ENCODE measurements at regions not wholly inside any gene's neighbourhood (a gene's known extent, or its start where the extent isn't known, plus 50 kb on each side); places are given as distances from the start of the nearest gene placed in this dataset.
"Not testable (repeated sequence)": the region's sequence is repeated elsewhere in the genome, so short reads cannot be mapped to it uniquely, and the experiment has no call there.

DNA sequence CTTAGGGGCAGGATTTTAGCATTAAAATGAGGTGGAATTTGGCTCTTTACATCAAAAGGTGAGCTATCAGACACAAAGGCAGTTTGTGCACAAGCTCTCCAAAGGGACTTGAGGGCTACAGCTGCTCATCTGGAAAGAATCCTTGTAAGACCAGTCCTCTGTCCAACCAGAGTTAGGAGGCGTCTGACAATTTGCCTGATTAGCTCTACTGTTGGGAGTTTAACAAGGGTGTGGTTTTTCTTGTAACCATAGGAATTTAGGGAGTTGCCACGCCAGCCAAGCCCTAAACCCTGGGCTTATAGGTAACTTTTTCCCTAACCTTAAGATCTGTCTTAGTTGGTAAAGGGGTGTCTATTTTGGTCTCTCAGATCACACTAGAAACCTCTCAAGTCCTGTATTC, 55.0 kb upstream of the PLGLB2 start:
- H3K27me3 ChIP-seq (replicated peaks); in situ Hi-C loops (cut with HindIII; ENCODE audit: low pct_ligation_motif_present, low sequenced_read_pairs); H3K36me3 ChIP-seq (replicated peaks); H3K4me3 ChIP-seq (ENCODE audit: low read depth, low read length); H3K27ac ChIP-seq; DNase-seq: not testable (repeated sequence)

DNA sequence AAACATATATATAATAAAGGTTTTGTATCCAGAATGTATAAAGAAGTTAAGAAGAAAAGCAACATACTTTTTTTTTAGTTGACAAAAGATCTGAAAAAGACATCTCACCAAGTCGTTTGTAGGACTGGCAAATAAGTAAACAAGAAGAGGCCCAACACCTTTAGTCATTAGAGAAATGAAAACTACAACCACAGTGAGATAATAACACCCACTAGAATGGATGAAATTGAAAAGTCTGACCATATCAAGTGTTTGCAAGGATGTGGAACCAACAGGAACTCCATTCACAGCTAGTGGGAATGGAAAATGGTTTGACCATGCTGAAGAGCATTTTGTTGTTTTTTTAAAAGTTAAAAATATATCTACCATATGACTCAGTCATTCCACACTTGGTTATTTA, 54.0 kb upstream of the PLGLB2 start:
- DNase-seq; H3K4me3 ChIP-seq (ENCODE audit: low read depth, low read length); H3K36me3 ChIP-seq (replicated peaks); in situ Hi-C loops (cut with HindIII; ENCODE audit: low pct_ligation_motif_present, low sequenced_read_pairs); H3K27ac ChIP-seq; H3K27me3 ChIP-seq (replicated peaks): not testable (repeated sequence)

DNA sequence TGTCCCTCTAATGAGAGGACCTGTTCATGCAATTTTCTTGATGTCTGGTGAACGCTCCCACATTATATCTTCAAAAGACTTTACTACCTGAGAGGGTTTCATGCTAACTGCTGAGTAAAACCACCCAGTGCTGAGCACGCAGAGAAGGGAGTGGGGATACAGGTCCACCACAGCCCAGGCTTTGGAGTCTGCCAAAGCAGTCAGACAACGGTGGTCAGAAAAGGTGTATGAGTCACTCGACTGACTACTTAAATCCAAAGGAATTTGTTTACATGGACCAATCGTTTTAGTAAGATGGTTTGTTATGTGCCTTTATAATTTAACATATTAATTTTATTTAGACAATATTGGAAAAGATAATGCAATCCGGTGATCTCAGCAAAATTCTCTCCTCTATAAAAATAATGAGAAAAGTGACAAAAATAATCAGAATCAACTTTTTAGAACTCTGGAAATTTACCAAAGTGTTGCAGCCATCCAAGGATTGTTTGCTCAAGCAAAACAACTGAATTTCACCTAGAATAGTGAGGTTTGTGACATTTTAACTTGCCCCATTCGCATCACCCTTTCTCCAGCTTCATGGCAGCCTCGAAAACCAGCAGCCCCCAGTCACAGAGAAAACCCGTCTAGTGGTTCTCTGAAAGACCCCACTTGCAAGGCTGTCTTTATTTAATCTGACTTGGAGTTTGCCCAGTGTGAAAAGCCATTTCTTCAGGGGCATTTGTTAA, 52.1 kb upstream of the PLGLB2 start:
- DNase-seq; H3K27me3 ChIP-seq (replicated peaks); H3K36me3 ChIP-seq (replicated peaks); H3K4me3 ChIP-seq (ENCODE audit: low read depth, low read length); H3K27ac ChIP-seq; in situ Hi-C loops (cut with HindIII; ENCODE audit: low pct_ligation_motif_present, low sequenced_read_pairs): not testable (repeated sequence)
